ENCODE measurements at regions not wholly inside any gene's neighbourhood (a gene's known extent, or its start where the extent isn't known, plus 50 kb on each side); places are given as distances from the start of the nearest gene placed in this dataset.

GRCh38 chr2:149808556-149808955 lies 221.0 kb upstream of the MMADHC start:
- DNase-seq (ENCODE audit: extremely low read depth, low read depth), result no peak
- no peak for TF ChIP-seq CTCF (IDR thresholded peaks at IDR 0.05; ENCODE audit: low read depth, low read length)

DNA sequence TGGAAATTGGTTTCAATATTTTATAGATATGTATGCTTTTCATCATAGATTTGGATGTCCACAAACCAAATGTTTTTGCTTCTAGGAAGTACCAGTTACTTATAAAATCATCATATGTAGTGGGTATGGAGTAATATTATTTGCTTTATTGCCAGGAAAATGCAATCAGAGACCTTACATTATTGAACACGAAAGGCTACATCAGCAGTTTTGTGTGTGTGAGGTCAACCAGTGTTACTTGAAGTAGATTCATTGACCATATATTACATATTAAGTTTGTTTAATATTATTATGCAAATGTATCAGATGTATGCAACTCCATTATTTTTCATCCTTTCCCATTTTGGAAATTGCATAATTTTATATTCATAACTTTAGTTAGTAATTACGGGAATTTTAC lies 219.1 kb upstream of the MMADHC start:
- no peak for TF ChIP-seq CTCF (IDR thresholded peaks at IDR 0.05; ENCODE audit: low read depth, low read length)
- DNase-seq (ENCODE audit: extremely low read depth, low read depth), result no peak

DNA sequence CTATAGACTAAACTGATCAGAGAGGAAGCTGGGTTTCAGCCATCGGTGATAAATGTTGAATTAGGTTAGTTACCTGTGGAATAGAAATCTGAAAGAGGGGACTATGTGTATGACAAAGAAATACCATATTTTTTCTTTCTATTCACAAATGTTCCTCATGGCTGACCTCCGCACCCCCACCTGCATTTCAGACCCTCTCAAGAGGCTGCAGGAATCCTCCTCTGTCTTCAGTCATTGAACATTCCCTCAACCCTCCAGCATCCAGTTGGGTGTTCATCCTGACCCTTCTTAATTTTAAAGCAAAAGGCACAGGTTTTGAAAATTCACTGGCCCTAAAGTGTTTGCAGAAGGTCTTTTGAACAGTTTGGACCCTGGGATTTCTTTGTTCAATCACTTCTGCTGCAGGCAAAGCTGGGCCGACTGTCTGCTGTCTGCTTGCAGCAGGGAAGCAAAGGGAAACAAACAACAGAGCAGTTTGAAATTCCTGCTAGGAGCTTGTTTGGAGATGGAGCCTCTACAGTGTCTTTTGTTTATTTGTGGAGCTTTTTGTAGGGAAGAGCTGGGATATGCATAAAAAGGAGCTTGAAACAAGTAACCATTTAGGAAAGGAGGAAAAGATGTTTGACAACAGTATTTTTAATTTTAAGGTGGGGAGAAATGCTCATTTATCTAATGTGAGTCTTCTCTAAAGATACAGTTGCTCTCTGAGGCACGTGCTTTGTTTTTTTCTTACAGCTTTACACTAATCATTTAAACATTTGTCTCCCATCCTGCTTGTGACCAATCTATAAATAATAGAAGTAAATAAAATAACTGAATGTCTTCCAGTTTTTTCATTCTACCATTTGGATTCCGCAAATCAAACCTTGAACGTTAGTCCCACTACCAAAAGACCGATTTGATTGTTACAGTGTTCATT lies 213.3 kb upstream of the MMADHC start:
- TF ChIP-seq CTCF (IDR thresholded peaks at IDR 0.05; ENCODE audit: low read depth, low read length), result no peak
- DNase-seq (ENCODE audit: extremely low read depth, low read depth), result no peak

GRCh38 chr2:149799013-149799705 lies 211.6 kb upstream of the MMADHC start:
- peak; percentile 11 for DNase-seq (ENCODE audit: extremely low read depth, low read depth)
- peak; percentile 41 for TF ChIP-seq CTCF (IDR thresholded peaks at IDR 0.05; ENCODE audit: low read depth, low read length)

DNA sequence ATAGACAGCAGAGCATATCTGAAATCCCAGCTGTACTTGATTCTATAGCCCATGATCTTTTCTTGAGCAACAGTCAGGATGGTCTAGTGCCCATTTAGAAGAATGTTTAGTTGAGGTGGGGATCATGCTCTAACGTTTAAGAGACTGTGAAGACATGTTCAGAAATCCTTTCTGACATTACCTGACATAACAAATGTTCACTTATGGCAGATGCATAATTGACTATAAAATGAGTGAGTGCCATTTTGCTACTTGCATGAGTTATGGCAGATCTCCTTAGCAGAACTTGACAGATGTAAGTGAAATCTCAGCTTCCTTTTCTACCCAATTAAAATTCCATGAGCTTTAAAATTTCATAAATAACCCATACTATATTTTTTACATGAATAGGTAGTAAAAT lies 209.5 kb upstream of the MMADHC start:
- TF ChIP-seq CTCF (IDR thresholded peaks at IDR 0.05; ENCODE audit: low read depth, low read length), result no peak
- no peak for DNase-seq (ENCODE audit: extremely low read depth, low read depth)

DNA sequence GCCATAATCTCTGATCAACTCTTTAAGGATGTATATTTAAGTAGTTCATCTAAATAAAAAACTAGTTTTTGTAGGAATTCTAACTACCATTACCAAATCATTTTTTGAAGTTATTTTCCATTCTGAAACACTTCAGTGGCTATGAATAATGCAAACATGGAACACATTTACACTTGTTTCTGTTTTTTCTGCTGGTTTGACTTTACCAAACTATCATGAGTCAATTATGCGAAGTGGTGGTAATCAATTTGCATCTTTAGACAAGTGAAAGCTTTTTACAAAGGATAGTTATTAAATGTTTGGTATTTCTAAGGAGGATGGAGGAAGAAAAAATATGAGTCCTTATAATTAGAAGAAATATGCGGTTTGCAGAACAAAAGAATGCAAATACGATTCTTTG lies 202.0 kb upstream of the MMADHC start:
- DNase-seq (ENCODE audit: extremely low read depth, low read depth), result no peak
- no peak for TF ChIP-seq CTCF (IDR thresholded peaks at IDR 0.05; ENCODE audit: low read depth, low read length)

DNA sequence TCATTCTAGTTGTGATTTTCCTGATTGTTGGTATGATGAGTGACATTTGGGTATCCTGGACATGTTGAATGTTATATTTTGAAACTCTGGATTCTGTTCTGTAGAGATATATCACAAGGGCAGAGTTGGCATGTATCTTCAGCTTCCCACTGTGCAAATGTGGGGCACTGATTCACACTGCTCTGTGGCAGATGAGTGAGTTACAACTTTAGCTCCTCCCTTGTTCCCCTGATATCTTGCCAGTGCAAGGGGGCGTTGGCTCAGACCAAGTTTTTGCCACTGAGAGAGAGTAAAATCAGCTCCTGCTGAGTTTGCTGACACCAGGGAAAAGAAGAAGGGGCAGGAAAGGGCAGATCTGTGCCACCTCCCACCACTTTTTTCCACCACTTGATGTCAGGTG lies 199.6 kb upstream of the MMADHC start:
- DNase-seq (ENCODE audit: extremely low read depth, low read depth), result no peak
- TF ChIP-seq CTCF (IDR thresholded peaks at IDR 0.05; ENCODE audit: low read depth, low read length), result no peak
